HG03439 (cell line): ENCODE measurements at regions not wholly inside any gene's neighbourhood (a gene's known extent, or its start where the extent isn't known, plus 50 kb on each side); places are given as distances from the start of the nearest gene placed in this dataset.
"Not testable (repeated sequence)": the region's sequence is repeated elsewhere in the genome, so short reads cannot be mapped to it uniquely, and the experiment has no call there.

Source experiments
- ATAC-seq: cut with Tn5 transposase; IDR thresholded peaks from one replicate; pipeline ENCODE4 v1.9.1; 2021; ENCODE audit warnings: mild to moderate bottlenecking, moderate library complexity; ENCODE audit not compliant: unreplicated experiment

GRCh38 chr9:115300116-115300515, 182.2 kb upstream of the TNC start:
- ATAC-seq = no peak

- no peak for ATAC-seq
These were observed 182.9 kb upstream of the TNC start for GRCh38 chr9:115300874-115301273.

- ATAC-seq = no peak
These were observed 183.6 kb upstream of the TNC start for GRCh38 chr9:115301581-115301980.

DNA sequence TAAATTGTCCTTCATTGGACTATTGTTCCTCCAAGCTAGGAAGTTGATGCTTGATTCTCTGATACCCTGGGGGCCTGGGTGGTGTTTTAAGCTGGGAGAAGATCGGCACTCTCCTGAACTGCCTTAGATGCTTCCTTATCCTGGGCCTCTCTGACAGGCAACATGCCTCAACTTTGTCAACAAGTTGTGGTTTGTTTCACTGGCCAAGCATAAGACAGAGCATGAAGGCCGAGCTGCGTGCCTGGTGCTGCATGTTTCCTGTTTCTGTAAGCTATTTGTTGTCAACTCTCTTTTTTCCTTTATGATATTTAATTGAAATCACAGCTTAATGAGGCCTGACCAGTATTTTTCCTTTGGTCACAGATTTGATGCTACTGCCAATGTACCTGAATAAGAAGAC, 187.6 kb upstream of the TNC start:
- no peak for ATAC-seq

DNA sequence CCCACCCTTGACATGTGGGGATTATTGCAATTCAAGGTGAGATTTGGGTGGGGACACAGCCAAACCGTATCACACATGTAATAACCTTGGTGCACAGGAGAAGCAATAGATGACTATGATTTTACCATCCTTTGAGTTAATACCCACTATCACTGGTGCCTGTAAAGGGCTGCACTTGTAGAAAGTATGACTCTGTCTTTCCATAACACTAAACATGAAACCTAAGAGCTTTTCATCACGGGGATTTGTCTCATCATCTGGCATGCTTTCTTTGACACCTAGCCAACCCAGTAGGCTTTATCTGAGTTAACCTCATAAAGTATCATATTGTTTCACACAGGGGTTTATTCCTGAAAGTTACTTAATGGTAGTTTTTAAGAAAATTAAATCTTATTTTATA, 188.9 kb upstream of the TNC start:
- ATAC-seq = no peak

- no peak for ATAC-seq
These were observed 195.6 kb upstream of the TNC start for GRCh38 chr9:115313545-115313944.

DNA sequence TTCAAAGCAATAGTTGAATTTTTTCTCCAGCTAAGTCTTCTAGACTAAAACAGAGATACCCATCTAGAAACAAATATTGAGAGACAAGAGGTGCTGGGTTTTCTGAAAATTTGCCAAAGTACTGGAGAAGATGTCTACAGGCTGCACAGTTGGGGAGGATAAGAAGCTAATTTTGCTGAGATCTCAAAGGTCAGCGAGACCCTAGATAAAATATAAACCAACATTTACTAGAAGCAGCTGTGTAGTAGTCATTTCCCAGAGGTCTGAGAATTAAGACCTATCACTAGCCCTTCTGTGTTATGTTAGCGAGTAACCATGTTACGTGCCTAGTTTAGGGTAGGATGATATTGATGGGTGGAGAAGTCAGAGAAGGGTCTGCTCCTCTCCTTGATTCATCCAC, 208.5 kb upstream of the TNC start:
- no peak for ATAC-seq

DNA sequence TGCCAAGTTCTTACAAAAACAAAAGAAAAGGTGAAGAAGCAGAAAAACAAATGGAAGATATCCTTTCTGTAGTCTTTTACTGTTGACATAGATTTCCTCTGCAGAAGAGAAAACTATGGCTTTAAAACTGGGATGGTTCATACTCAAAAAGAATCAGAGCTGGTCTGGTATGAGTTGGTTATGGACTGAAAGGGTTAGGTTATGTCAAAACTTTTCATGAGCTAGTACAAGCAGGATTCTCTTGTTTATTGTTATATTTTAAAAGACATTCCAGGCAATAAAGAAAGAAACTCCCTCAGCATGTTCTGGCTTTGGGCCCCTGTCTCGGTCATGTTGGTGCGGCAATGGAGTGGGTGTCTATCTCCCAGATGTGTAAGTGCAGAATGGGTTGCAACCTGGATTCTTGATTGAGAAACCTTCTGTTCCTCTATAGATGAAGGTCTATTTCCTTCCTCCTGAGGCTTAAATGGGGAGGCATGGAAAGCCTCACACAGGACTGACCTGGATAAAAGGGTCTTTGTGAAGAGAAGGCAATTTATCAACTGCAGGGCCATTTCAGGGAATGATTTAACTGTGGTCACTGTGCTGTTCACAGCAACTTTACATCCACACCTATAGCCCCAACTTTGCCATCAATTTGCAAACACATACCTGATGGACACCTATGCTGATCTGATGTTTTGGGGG, 209.6 kb upstream of the TNC start:
- ATAC-seq = no peak

GRCh38 chr9:115328228-115328627, 210.3 kb upstream of the TNC start:
- ATAC-seq = no peak

- ATAC-seq = no peak
These were observed 210.7 kb upstream of the TNC start for GRCh38 chr9:115328677-115329076.

DNA sequence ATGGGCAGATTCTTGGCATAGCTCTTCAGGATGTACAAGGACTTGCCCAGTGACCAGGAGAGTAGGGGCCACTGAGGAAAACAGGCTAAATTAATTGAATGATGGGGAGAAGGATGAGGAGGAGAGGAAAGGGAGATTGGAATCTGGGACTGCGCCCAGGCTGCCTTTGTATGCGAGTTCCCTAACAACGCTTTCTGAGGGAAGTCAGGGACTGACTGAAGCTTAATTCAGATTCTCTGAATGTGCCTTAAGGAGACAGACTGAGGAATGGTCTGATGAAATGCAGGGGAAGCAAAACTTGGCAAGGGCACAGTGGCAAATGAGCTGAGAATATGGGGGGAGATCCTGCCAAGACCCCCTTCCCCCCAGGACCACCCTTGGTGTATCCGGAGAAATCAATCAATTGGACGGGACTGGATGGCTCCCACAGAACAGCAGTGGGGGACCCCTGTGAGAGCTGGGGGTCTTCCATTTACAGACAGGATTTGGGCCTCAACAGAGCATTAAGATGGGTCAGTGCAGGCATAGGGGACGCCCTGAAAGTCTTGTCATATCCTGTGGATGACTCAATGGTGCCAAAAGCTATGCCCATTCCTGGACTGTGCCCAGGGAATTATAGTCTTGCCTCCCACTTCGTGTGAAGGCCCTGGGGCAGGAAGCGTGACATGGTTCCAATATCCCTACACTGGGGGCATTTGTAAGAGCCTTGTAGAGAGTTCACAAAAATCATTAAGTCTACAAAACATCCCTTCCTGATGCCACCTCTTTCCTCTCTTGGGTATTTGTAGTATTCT, 215.5 kb upstream of the TNC start:
- no peak for ATAC-seq

DNA sequence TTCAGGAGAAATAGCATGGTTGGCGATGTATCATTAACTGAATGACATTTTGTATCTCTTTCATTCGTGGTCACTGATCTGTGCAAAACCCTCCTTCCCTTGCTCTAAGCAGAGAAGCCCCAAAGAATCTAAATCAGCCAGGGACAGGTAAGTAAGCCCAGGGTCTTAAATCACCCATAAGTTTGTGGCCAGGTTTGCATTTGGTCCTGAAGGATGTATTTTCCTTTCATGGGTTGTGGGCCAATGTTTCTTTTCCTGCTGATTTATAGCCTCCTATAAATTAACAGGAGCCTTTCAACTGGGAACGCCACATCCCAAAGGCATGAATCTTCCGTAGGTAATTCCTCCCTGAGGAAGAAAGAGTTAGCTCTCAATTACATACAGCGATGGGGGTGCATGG, 217.5 kb upstream of the TNC start:
- no peak for ATAC-seq

DNA sequence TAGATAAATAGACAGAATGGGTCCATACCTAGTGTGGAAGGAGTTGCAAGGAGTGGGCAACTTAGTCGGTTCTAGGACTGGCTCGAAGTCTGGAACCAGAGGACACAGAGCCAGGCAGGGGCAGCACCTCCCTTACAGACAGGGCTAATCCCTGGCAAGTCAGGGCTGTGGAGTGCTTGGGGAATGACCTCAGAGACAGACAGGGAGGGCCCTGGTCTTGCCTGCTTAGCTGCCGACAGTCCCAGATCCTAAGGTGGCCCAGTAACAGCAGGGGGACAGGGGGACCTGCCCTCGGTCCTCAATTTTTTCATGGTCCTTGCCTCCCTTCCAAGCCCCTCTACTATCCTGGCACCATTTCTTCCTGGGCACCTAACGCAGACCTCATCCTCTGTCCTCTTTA, 222.4 kb upstream of the TNC start:
- ATAC-seq = no peak

DNA sequence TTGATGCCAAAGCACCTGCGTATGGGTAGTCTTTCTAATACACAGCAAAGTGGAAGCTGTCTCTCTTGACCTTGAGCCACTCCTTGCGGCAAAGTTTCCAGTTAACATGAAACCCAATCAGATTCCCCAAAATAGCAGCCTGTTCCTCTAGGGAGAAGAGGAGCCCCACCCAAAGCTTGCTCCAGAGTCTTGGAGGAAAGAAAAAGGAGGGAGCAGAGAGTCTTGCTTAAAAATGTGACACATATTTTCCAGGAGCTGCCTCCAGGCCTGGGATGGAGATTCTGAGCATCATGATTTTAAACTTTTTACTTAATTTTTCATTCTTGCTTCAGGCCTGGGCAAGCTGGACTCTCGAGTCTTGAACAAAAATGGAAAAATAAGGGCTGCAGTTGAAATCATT, 223.5 kb upstream of the TNC start:
- no peak for ATAC-seq

- not testable (repeated sequence) for ATAC-seq
These were observed 229.8 kb upstream of the TNC start for GRCh38 chr9:115347776-115348175.

DNA sequence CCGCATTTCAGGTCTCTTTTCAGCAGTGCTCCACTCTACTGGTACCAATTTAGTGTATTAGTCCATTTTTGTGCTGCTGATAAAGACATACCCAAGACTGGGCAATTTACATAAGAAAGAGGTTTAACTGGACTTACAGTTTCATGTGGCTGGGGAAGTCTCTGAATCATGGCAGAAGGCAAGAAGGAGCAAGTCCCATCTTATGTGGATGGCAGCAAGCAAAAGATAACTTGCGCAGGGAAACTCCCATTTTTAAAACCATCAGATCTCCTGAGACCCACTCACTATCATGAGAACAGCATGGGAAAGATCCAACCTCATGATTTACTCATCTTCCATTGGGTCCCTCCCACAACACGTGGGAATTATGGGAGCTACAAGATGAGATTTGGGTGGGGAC, 231.0 kb upstream of the TNC start:
- not testable (repeated sequence) for ATAC-seq

DNA sequence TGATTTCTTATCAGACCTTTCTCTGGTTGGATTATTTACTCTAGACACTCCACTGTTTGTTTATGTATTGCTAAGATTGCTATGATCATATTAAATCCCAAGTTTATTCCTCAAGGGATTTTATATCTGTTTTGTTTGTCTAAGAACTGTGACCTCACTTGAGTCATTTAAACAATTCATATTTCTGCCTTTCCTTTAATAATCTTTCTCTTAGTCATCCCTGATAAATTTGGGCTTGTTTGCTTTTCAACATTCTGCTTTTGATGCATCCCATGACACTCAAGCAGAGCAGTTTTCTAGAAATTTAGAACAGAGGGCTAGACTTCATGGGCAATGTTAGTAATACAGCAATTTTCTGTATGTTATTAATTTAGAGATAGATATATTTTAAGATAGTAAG, 231.6 kb upstream of the TNC start:
- no peak for ATAC-seq

- ATAC-seq = no peak
These were observed 232.6 kb upstream of the TNC start for GRCh38 chr9:115350548-115350947.

DNA sequence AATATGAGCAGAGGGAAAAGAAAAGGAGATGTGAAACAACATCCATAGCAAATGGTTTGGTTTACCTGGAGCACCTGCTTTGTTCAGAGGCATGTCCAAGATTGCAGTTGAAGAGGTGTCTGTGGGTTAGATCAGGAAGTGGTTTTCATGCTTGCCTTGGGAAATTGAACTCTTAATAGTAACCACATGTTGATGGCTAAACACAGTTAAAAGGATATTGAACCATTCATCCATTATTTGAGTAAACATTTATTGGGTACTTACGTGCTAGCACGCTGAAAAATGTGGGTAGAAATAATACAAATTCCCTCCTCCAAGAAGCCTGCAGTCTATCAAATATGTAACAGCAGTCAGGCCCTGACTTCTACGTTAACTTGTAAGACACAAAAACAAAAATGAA, 235.7 kb upstream of the TNC start:
- ATAC-seq = no peak

DNA sequence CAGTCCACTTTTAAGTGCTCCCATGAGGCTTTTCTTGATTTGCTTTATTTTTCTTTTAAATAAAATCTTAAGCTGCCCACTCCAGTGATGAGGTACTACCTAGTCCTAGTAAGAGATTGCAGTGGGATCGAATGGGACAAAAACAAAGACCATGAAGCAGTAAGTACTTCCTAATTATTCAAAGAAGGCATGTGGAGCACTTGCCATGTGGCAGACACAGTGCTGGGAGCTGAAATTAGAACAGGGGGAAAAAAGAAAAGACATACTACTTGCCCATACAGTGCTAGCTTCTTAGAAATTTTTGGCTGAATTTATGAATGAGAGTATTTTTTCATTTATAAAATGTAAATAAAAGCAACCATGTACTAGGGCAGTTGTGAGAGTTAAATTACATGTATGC, 239.9 kb upstream of the TNC start:
- ATAC-seq = no peak

DNA sequence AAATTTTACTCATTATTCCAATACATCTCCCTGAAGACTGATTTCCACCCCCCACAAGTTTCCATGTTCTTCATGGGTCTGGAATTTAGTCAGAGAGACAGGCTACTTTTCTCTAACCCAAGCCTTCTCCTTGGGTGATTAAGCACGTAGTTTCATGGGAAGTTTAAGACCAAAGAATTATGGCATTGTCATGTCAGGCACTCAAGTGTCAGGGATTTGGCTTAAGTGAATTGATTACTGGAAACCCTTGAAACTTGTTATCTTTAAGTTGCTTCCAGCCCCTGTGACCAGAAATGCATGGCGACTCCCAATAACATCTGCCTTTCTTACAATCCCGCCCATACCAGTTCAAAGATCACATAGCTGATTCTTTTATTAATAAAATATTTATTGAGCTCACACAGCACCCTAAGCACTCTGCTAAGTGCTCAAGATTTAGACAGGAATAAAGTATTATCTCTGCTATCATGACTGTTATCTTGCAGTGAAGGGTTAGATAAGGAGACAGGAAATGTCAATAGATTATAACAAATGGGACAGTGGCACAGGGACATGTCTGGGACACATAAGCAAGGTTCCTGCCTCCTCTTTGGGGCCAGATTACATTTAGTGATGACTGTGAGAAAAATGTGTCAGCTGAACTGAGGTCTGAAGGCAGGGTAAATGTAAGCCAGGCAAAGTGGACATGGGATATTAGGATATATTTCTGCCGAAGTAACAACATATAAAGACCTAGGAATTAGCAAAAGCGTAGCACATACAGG, 241.2 kb upstream of the TNC start:
- ATAC-seq = no peak

DNA sequence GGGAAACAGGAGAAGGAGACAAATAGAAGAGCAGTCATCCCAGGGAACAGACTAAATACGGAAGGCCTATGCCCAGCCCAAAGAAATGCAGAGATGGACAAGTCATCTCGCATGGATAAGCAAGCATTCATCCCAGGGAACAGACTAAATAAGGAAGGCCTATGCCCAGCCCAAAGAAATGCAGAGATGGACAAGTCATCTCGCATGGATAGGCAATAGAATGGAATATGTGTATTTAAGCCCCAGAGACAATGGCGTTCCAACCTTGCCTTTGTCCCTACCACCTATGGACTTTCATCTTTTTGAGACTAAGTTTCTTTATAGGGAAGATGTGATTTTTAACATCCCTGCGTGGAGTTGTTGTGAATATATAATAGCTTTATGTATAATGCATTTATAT, 242.2 kb upstream of the TNC start:
- no peak for ATAC-seq
